GM18519 (cell line): ENCODE measurements at regions not wholly inside any gene's neighbourhood (a gene's known extent, or its start where the extent isn't known, plus 50 kb on each side); places are given as distances from the start of the nearest gene placed in this dataset.
"Not testable (repeated sequence)": the region's sequence is repeated elsewhere in the genome, so short reads cannot be mapped to it uniquely, and the experiment has no call there.

Experiments
- ATAC-seq: cut with Tn5 transposase; IDR thresholded peaks from one replicate; pipeline ENCODE4 v1.9.1; 2021; ENCODE audit warnings: mild to moderate bottlenecking, moderate library complexity; ENCODE audit not compliant: unreplicated experiment, low FRiP score

- ATAC-seq, result not testable (repeated sequence)
These were observed 121.1 kb upstream of the SESTD1 start for GRCh38 chr2:179385756-179386155.

GRCh38 chr2:179383975-179384374 lies 119.3 kb upstream of the SESTD1 start:
- ATAC-seq, result no peak

- ATAC-seq, result no peak
These were observed 112.7 kb upstream of the SESTD1 start for GRCh38 chr2:179377296-179377695.

- ATAC-seq, result no peak
These were observed 112.2 kb upstream of the SESTD1 start for GRCh38 chr2:179376881-179377280.

- no peak for ATAC-seq
These were observed 109.2 kb upstream of the SESTD1 start for GRCh38 chr2:179373816-179374215.

- ATAC-seq, result not testable (repeated sequence)
These were observed 100.9 kb upstream of the SESTD1 start for GRCh38 chr2:179365561-179365960.

- no peak for ATAC-seq
These were observed 91.2 kb upstream of the SESTD1 start for GRCh38 chr2:179355881-179356280.

GRCh38 chr2:179354739-179355537 lies 90.3 kb upstream of the SESTD1 start:
- no peak for ATAC-seq

- no peak for ATAC-seq
These were observed 89.7 kb upstream of the SESTD1 start for GRCh38 chr2:179354296-179354695.

GRCh38 chr2:179352181-179352580 lies 87.5 kb upstream of the SESTD1 start:
- ATAC-seq, result no peak

- ATAC-seq, result no peak
These were observed 86.4 kb upstream of the SESTD1 start for GRCh38 chr2:179351057-179351456.

- ATAC-seq, result peak; percentile 61
These were observed 85.2 kb upstream of the SESTD1 start for GRCh38 chr2:179349670-179350303.

GRCh38 chr2:179348906-179349305 lies 84.3 kb upstream of the SESTD1 start:
- ATAC-seq, result no peak

- ATAC-seq, result no peak
These were observed 80.3 kb upstream of the SESTD1 start for GRCh38 chr2:179344970-179345369.

- ATAC-seq, result no peak
These were observed 79.8 kb upstream of the SESTD1 start for GRCh38 chr2:179344280-179344964.

GRCh38 chr2:179343945-179344279 lies 79.3 kb upstream of the SESTD1 start:
- ATAC-seq, result no peak

- ATAC-seq, result no peak
These were observed 76.7 kb upstream of the SESTD1 start for GRCh38 chr2:179341152-179341866.

GRCh38 chr2:179340678-179341077 lies 76.0 kb upstream of the SESTD1 start:
- ATAC-seq, result no peak

GRCh38 chr2:179338681-179339080 lies 74.0 kb upstream of the SESTD1 start:
- ATAC-seq, result no peak

GRCh38 chr2:179336782-179337534 lies 72.3 kb upstream of the SESTD1 start:
- ATAC-seq, result no peak
